H1 (cell line): ENCODE measurements at regions not wholly inside any gene's neighbourhood (a gene's known extent, or its start where the extent isn't known, plus 50 kb on each side); places are given as distances from the start of the nearest gene placed in this dataset.

Source experiments
- GABPA ChIP-seq: IDR thresholded peaks from 2 replicates; pipeline ENCODE4 v1.6.1; 2011; ENCODE audit warnings: mild to moderate bottlenecking, low read length, moderate library complexity, borderline replicate concordance; ENCODE audit not compliant: insufficient read depth
- TAF1 ChIP-seq: IDR thresholded peaks from 2 replicates; pipeline ENCODE4 v1.6.1; 2011; ENCODE audit warnings: mild to moderate bottlenecking, low read depth, low read length

- no peak for TF ChIP-seq GABPA
- no peak for TF ChIP-seq TAF1
Observed at GRCh38 chr1:209319549-209319948, 264.0 kb upstream of the CAMK1G start.
